Activated naive CD4-positive, alpha-beta T cell treated with anti-CD3 and anti-CD28 coated beads, Interleukin-2, amount 50 U/mL, for 72 hours (primary cell): ENCODE measurements at regions not wholly inside any gene's neighbourhood (a gene's known extent, or its start where the extent isn't known, plus 50 kb on each side); places are given as distances from the start of the nearest gene placed in this dataset.

Experiments used
- ATAC-seq, 2 donors: fragments of 150-1000 bp; cut with Tn5 transposase; 2 replicates each; pipeline ENCODE4 v1.10.0; 2021; ENCODE audit warnings: mild to moderate bottlenecking in 2 of 2, moderate library complexity in 2 of 2
- DNase-seq, 2 donors: peaks; one replicate each; pipeline ENCODE4 v3.0.0; 2021 to 2022; ENCODE audit warnings: low spot score in 2 of 2
- H3K27ac Mint-ChIP-seq, 2 donors: one replicate each; pipeline ENCODE4 v1.8.0; 2022; ENCODE audit warnings: mild to moderate bottlenecking in 2 of 2, mixed read lengths in 2 of 2
- H3K36me3 Mint-ChIP-seq, 2 donors: one replicate each; pipeline ENCODE4 v1.8.0; 2022; ENCODE audit warnings: mixed read lengths in 2 of 2
- H3K9me3 Mint-ChIP-seq, 2 donors: one replicate each; pipeline ENCODE4 v1.8.0; 2022; ENCODE audit warnings: mixed read lengths in 2 of 2

DNA sequence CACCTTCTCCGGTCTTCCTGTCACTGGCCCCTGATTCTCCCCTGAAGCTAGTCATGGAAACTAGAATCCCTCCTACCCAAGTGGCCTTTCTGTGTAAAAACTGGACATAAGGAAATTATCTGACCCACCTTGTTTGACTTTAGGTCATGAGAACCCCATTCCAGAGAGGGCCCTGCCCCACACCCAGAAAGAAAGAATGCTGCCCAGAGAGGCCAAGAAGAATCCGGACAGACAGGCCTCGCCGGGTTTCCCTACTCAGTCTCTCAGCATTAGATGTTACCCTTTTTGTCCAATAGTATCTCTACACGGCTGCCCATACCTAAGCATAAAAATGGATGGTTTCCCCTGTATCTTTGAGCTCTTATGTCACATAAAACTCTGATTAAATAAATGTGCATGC is 83.3 kb upstream of the HELT start:
- no peak for ATAC-seq
- no peaks in the 10 kb centered on the region for H3K36me3 Mint-ChIP-seq
- H3K9me3 Mint-ChIP-seq, result no peaks in the 10 kb centered on the region
- H3K27ac Mint-ChIP-seq, result no peak overlapping the region
- no peak for DNase-seq

DNA sequence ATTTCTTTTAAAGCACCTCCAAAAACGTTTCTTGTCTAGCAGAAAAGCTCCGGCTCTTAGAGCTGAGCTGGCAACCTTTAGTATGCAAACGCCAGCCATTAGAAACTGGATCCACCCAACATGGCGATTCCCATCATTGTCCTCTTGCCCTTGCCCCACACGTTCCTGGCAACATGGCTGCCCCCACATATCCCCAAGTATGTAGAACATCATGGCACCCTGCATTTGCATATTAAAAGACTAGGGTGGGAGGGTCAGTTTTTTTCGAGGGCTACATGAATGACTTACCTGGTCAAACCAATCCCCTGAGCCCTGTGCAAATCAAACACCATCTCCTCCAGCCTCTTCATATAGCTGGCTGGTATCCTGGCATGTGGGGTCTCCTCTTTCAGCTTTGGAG is 82.2 kb upstream of the HELT start:
- Mint-ChIP-seq H3K36me3 (no peaks in the 10 kb centered on the region), H3K9me3 (no peaks in the 10 kb centered on the region), H3K27ac (no peak overlapping the region)
- no peak for ATAC-seq
- no peak for DNase-seq

DNA sequence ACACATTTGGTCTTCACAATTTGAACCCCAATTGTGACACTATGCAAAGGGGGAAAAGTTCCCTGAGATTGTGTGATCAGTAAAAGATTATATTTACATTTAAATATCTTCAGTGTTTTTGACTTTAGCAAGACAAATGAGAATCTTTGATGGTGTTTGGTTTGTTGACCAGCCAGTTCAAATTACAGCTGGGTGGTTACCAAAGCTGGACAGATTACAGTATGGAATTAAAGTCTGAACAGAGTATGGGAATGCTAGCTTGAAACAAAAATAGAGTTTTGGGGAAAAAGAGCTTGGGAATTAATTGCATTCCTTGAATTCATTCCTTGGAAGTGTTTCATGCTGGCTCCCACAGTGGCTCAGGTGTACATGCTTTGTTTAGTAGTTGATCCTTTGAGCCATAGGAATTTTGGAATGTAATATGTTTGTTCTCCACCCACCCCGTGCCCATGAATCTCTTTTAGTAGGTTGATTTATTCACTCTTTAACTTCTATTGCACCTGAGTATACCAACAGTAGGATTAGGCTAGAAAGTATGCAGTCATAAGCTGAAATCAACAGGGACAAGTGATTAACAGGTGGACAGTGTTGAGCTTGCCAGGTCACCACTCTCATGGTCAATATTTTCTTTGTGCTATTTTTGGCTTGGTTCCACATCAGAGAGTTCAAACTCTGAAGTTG is 81.1 kb upstream of the HELT start:
- no peak for DNase-seq
- Mint-ChIP-seq H3K9me3 (no peaks in the 10 kb centered on the region), H3K36me3 (no peaks in the 10 kb centered on the region), H3K27ac (no peak overlapping the region)
- no peak for ATAC-seq

DNA sequence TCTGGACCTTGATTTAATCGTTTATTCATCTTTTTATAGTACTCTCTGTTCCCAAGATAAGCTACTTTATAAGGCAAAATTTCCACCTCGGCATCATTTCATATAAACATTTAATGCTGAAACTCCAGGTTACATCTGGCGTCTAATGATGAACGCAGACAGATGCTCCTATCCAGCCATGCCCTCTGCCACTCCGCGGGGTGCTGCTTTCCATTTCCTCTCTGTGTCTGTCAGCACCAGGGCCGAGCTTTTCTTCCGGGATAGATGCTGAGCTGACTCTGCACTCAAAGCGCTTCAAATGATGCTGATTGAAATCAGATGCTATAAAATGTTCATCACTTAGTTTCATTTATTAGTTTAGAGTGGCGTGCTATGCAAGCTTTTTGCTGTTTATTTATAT is 80.5 kb upstream of the HELT start:
- DNase-seq, result no peak
- no peak for ATAC-seq
- no peaks in the 10 kb centered on the region for H3K9me3 Mint-ChIP-seq

DNA sequence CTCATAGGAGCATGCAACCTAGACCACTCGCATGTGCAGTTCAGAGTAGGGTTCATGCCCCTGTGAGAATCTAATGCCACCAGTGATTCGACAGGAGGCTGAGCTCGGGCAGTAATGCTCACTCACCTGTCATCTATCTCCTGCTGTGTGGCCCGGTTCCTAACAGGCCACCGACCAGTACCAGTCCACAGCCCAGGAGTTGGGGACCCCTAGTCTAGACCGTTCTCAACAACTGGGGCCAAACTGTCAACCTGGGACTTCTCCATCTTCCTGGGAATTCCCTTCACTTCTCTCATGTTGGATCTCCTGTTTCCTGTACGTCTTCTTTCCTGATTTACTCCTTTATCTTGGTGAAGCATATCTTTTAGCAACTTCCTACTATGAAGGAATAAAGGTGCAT is 79.4 kb upstream of the HELT start:
- no peak for ATAC-seq
- Mint-ChIP-seq H3K9me3 (no peaks in the 10 kb centered on the region), H3K27ac (no peak overlapping the region), H3K36me3 (no peaks in the 10 kb centered on the region)
- no peak for DNase-seq

More for the DNA sequence above, 80.5 kb upstream of the HELT start:
- H3K36me3 Mint-ChIP-seq, result no peaks in the 10 kb centered on the region
- no peak overlapping the region for H3K27ac Mint-ChIP-seq

DNA sequence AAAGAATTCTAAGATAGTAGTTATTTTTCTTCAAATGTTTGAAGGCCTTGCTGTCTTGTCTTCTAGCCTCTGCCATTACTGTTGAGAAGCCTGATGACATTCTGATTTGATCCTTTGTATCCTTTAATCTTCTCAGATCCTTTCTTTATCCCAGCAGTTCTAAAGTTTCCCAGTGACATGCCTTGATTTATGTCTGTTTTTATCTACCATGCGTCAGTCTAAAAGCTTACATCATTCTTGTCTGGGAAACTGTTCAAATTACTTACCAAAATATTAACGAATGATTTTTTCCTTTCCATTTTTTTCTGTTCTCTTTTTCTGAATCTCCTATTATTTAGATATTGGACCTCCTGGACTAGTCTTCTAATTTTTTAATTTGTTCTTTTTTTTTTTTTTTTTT is 78.3 kb upstream of the HELT start:
- DNase-seq, result no peak
- Mint-ChIP-seq H3K27ac (no peak overlapping the region), H3K9me3 (no peaks in the 10 kb centered on the region), H3K36me3 (no peaks in the 10 kb centered on the region)
- no peak for ATAC-seq

DNA sequence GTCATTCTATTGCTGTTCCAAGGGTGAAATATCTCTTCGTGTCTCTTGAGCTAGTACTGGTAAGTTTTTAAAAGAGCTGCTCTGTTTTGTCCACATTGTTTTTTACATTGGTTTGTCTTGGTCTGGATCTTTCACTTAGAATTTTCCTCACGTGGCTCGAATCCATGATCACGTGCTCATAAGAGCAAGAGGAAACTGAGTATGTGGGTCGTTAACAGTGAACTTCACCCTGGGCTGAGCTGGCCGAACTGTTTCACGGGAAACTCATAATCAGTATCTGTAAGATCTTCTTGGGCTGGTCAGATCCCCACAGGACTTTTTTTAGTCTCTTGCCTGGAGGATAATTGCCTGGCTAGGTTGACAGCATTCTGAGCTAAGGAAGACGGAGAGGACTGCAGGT is 77.8 kb upstream of the HELT start:
- Mint-ChIP-seq H3K9me3 (no peaks in the 10 kb centered on the region), H3K27ac (no peak overlapping the region), H3K36me3 (no peaks in the 10 kb centered on the region)
- ATAC-seq, result no peak
- no peak for DNase-seq

DNA sequence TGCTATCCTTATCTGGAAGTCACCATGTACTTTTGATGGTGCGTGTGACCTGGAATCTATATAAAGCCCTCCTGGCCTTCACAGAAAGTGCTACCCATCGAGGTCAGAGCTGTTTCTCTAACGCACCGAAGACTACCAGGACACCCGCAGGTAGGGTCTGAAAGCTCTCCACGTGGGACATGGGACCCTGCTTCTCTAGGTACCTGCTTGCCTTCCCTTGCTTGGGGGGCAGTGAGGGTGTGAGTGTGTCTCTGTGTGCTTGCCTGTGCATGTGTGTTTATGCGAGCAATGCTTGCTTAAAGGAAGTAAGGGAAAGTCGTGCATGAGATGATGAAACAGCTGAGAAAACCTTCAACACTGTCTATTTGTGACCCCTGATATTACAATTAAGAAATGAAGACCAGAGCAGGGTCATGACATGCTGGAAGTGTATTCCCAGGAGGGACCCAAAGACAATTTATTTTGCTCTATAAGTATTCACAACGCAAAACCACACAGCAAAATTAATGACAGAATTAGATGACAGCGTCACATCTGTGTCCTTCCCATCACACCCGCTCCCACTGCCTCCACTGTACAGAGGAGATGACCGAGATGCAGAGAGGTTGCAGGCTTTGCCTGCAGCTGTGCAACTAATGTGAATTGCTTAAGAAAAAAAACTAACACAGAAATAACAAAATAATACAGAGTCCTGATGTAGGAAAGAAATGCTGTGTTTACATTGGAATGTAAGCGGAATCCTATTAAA is 76.4 kb upstream of the HELT start:
- Mint-ChIP-seq H3K9me3 (no peaks in the 10 kb centered on the region), H3K36me3 (no peaks in the 10 kb centered on the region), H3K27ac (no peak overlapping the region)
- DNase-seq (no peak), ATAC-seq (no peak)

DNA sequence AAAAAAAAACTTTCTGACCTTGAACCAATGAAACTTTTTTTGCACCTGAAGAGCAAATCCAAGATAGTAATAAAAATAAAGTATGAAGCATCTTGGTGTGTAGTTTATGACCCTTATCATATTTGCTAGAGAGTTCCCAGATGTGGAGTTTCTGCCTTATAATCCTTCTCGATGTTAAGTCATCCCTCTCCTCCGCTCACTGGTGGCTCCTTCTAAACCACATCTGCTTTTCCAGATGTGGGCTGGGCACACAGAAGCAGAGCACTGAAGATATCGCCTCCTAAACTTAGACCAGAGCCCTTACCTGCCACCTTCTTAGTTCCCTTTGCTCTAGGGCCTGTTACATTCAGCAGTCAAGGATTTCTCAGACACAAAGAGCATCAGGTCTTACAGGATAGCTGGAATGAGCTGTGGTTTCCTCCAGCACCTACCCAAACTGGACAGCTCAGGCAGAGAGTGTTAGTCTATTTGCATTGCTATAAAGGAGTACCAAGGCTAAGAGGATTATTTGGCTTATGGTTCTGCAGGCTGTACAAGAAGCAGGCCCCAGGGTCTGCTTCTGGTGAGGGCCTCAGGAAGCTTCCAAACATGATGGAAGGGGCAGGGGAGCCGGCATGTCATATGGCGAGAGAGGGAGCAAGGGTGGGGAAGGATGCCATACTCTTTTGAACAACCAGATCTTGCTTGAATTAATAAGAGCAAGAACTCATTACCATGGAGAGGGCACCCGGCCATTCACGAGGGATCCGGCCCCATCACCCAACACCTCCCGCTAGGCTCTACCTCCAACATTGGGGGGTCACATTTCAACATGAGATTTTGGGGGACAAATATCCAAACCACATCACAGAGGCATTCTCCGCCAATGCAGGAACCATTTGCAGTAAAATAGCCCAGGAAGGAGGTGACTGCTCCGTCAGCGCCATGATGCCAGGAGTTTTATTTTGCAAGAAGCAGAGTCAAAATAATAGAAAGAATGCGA is 75.6 kb upstream of the HELT start:
- Mint-ChIP-seq H3K9me3 (no peaks in the 10 kb centered on the region), H3K27ac (no peak overlapping the region), H3K36me3 (no peaks in the 10 kb centered on the region)
- DNase-seq (no peak), ATAC-seq (no peak)

DNA sequence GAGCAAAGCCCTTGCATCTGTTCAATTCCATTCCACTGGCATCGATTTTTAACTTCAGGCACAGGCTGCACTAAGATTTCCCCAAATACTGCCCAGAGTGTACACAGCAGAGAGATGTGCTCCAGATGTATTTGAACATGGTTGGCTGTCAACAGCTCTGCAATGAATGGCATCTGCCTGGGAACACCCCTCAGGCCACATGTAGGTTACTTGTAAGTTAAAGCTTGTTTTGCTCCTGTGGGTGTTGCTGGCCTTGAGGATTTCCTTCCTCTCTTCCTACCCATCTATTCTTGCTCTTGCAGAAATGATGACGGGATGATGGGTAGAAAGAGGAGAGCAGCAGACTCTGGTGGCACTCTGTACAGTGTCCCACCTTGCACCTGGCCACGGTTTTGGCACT is 69.3 kb upstream of the HELT start:
- Mint-ChIP-seq H3K36me3 (no peaks in the 10 kb centered on the region), H3K9me3 (no peaks in the 10 kb centered on the region), H3K27ac (no peak overlapping the region)
- DNase-seq (no peak), ATAC-seq (no peak)

DNA sequence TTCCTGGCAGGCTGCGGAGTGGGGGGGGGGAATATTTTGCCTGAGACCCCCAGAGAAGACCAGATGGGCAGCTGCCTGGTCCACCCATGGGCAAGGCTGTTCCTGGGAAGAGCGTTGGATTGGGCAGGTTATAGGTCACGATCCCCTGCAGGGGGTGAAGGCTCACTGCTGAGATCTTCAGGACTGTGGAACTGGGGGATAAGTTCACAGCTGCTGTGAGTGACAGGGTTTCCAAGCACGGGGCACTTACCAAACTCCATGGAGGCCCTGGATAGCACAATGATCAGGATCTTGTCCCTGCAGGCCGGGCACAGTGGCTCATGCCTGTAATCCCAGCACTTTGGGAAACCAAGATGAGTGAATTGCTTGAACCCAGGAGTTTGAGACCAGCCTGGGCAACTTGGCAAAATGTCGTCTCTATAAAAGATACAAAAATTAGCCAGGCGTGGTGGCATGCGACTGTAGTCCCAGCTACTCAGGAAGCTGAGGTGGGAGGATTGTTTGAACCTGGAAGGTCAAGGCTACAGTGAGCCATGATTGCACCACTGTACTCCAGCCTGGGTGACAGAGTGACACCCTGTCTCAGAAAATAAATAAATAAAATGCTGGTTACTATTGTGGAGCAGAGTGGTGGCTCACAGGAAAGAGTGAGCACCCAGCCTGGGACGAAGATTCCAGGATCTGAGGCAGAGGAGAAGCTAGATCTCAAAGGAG is 68.0 kb upstream of the HELT start:
- ATAC-seq, result no peak
- no peak for DNase-seq
- no peaks in the 10 kb centered on the region for H3K9me3 Mint-ChIP-seq
- H3K36me3 Mint-ChIP-seq, result no peaks in the 10 kb centered on the region
- no peak overlapping the region for H3K27ac Mint-ChIP-seq

DNA sequence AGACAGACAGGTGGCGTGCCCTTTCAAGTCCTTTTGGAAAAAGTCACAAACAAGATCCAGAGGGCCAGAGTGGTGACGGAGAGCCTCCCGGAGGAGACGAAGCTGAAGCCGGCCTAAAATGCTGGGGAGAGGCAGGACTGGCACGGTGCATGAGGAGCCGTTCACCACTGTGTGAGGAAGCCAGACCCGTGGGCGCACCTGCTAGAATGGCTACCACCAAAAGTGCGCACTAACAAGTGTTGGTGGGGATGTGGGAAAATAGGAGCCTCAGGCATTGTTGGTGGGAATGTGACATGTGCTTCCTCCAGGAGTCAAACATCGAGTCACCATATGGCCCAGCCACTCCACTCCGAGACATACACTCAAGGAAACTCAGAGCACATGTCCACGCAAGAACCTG is 67.4 kb upstream of the HELT start:
- H3K36me3 Mint-ChIP-seq, result no peaks in the 10 kb centered on the region
- no peak overlapping the region for H3K27ac Mint-ChIP-seq
- DNase-seq (no peak), ATAC-seq (no peak)
- no peaks in the 10 kb centered on the region for H3K9me3 Mint-ChIP-seq

DNA sequence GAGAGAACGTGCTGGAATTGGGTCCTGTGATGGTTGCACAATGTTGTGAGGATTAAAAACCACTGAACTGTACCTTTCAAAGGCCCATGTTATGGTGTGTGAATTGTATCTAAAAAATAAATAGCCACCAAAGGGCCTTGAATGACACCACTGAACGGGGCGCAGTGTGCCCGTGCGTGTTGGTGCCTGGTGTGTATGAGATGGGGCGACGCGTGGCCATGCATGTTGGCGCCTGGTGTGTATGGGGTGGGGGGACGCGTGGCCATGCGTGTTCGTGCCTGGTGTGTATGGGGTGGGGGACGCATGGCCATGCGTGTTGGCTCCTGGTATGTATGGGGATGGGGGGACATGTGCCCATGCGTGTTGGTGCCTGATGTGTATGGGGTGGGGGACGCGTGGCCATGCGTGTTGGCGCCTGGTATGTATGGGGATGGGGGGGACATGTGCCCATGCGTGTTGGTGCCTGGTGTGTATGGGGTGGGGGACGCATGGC is 66.6 kb upstream of the HELT start:
- no peak for DNase-seq
- ATAC-seq, result no peak
- no peaks in the 10 kb centered on the region for H3K36me3 Mint-ChIP-seq
- no peaks in the 10 kb centered on the region for H3K9me3 Mint-ChIP-seq
- H3K27ac Mint-ChIP-seq, result no peak overlapping the region

DNA sequence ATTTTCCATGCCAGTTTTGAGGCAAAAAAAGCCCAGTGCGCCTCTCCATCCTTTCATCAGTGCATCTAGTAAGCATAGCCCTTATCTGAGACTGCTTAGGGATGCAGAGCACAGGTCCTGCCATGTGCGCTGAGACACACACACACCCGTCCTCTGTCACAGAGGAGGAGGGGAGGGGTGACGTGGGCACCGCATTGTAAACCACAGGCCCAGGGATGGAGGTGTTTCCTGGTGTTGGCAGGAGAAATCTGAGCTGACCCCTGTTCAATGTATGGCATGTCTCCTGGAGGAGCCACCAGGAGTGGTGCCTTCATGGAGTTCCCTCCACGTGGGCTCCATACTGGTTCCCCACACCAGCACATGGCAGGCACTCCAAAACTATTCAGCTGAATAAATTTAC is 65.8 kb upstream of the HELT start:
- no peaks in the 10 kb centered on the region for H3K36me3 Mint-ChIP-seq
- DNase-seq (no peak), ATAC-seq (no peak)
- no peaks in the 10 kb centered on the region for H3K9me3 Mint-ChIP-seq
- no peak overlapping the region for H3K27ac Mint-ChIP-seq

DNA sequence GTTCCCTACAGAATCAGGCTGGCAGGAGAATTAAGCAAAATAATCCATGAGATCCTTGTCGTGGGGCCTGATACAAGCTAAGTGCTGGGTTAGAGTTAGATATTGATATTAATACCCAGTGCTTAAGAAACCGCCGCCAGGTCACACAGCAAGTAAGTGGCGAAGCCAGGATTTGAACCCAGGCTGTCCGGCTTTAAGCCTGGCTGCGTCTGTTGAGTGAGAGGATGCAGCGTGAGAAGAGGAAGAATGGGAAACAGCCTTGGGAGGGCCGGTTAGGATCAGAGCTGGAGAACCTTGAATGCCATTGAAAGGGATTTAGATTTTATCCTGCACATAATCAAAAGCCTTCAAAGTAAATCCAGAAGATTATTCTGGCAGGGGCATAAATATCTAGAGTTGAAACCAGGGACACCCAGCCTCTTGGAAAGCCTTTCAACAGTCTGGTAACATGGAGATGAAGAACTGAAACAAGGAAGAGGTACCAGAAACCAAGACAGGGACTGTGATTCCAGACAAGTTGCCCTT is 64.8 kb upstream of the HELT start:
- ATAC-seq (no peak), DNase-seq (no peak)
- Mint-ChIP-seq H3K36me3 (no peaks in the 10 kb centered on the region), H3K27ac (no peak overlapping the region), H3K9me3 (no peaks in the 10 kb centered on the region)

DNA sequence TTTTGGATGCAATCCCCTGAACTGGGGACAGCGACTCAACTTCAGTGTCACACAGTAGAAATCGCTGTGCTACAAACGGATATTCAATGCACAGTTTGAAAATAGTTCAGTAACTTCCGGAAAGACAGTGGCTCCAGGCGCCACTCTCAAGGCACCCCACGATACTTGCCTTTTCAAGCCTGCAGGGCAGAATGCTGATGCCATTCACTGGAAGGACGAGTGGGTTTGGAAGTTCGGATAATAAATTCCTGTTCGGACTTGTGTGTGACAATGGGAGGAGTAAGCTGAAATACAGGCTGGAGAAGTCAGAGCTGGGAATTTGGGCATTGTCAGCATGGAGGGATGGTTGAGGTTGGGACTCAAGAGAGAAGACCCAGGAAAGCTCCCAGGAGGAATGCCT is 64.3 kb upstream of the HELT start:
- no peak for DNase-seq
- H3K36me3 Mint-ChIP-seq, result no peaks in the 10 kb centered on the region
- H3K27ac Mint-ChIP-seq, result no peak overlapping the region
- H3K9me3 Mint-ChIP-seq, result no peaks in the 10 kb centered on the region
- ATAC-seq, result no peak
